Adrenal gland (tissue), 5 donors: ENCODE measurements at regions not wholly inside any gene's neighbourhood (a gene's known extent, or its start where the extent isn't known, plus 50 kb on each side); places are given as distances from the start of the nearest gene placed in this dataset.

ENCODE experiments used
- POLR2A ChIP-seq, 2 donors: fragments of 450-650 bp; IDR thresholded peaks; one replicate each; pipeline ENCODE4 v1.6.1; 2017; ENCODE audit warnings: antibody characterized with exemption in 2 of 2, mild to moderate bottlenecking in 2 of 2, moderate library complexity in 1 of 2
- TF ChIP-seq, protein P1 (sequence below), 6 experiments: fragments of 450-650 bp in 4 of 6; fragments of 200-600 bp in 2 of 6; sonication (generic) in 1 of 6; IDR thresholded peaks; 1 replicate in 5 of 6; 2 replicates in 1 of 6; pipeline versions ENCODE4 v1.5.1 to v1.8.0; 2016 to 2021; ENCODE audit warnings: antibody characterized with exemption in 6 of 6, mild to moderate bottlenecking in 2 of 6, moderate library complexity in 1 of 6
- donor health status: DM: no; HTN: no; CAD: no.

DNA sequence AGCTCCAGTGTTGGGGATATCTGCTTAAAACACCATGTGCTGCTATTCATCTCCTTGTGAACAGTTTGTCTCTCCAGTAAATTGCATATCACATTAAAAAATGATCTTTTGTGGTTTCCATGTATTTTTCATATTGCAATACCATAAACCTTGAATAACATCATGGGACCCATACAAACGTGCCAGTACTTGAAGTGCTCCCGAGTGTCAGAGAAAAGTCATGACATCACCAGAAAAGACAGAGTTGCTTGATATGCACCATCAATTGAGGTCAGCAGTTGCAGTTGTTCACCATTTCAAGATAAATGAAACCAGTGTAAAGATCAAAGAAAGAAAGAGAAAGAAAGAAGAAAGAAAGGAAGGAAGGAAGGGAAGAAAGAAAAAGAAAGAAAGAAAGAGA is 278.6 kb downstream of the ZNF621 start:
- no peak for TF ChIP-seq POLR2A (IDR thresholded peaks at IDR 0.05)
- TF ChIP-seq, protein P1, sequence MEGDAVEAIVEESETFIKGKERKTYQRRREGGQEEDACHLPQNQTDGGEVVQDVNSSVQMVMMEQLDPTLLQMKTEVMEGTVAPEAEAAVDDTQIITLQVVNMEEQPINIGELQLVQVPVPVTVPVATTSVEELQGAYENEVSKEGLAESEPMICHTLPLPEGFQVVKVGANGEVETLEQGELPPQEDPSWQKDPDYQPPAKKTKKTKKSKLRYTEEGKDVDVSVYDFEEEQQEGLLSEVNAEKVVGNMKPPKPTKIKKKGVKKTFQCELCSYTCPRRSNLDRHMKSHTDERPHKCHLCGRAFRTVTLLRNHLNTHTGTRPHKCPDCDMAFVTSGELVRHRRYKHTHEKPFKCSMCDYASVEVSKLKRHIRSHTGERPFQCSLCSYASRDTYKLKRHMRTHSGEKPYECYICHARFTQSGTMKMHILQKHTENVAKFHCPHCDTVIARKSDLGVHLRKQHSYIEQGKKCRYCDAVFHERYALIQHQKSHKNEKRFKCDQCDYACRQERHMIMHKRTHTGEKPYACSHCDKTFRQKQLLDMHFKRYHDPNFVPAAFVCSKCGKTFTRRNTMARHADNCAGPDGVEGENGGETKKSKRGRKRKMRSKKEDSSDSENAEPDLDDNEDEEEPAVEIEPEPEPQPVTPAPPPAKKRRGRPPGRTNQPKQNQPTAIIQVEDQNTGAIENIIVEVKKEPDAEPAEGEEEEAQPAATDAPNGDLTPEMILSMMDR (IDR thresholded peaks at IDR 0.05), result no peak
